ENCODE measurements at regions not wholly inside any gene's neighbourhood (a gene's known extent, or its start where the extent isn't known, plus 50 kb on each side); places are given as distances from the start of the nearest gene placed in this dataset.

- WGBS, 2 experiments (ENCODE audit: insufficient coverage in 1 of 2, insufficient read length in 1 of 2) = 91 to 100% methylated on average over 4 to 8 of the region's 8 CpGs
- H3K9me3 Mint-ChIP-seq = no peaks in the 10 kb centered on the region
- no peak overlapping the region for H3K9ac ChIP-seq (ENCODE audit: extremely low read depth, low read length, poor library complexity, severe bottlenecking)
- no peak for TF ChIP-seq CTCF (conservative IDR thresholded peaks at IDR 0.05)
- H3K27ac ChIP-seq (ENCODE audit: low read depth, low read length) = no peak overlapping the region
- no peak overlapping the region for H3K27ac Mint-ChIP-seq
- H3K4me1 ChIP-seq (ENCODE audit: control insufficient read depth, insufficient read depth, low read length) = no peaks in the 10 kb centered on the region
- H3K27me3 Mint-ChIP-seq (ENCODE audit: insufficient read depth) = peaks cover 4% of the 10 kb centered on the region
- H3K36me3 Mint-ChIP-seq (ENCODE audit: low read depth) = no peaks in the 10 kb centered on the region
- no peak overlapping the region for H3K4me3 ChIP-seq (ENCODE audit: low read length)
- H3K4me3 Mint-ChIP-seq = no peak overlapping the region
- no peak for DNase-seq
- peaks cover 7% of the 10 kb centered on the region for H3K4me1 Mint-ChIP-seq
- H3K36me3 ChIP-seq (ENCODE audit: control insufficient read depth, insufficient read depth, low read length) = no peaks in the 10 kb centered on the region
- no peaks in the 10 kb centered on the region for H3K27me3 ChIP-seq (ENCODE audit: control insufficient read depth, insufficient read depth, low read length, poor library complexity, severe bottlenecking)
- H3K9me3 ChIP-seq (ENCODE audit: control insufficient read depth, low read length) = no peaks in the 10 kb centered on the region
Observed at GRCh38 chr6:40302856-40303454, 284.2 kb downstream of the LRFN2 start.

- Histone ChIP-seq H3K27ac (ENCODE audit: low read depth, low read length) (no peak overlapping the region), H3K4me1 (ENCODE audit: control insufficient read depth, insufficient read depth, low read length) (no peaks in the 10 kb centered on the region), H3K4me3 (ENCODE audit: low read length) (no peak overlapping the region), H3K9me3 (ENCODE audit: control insufficient read depth, low read length) (no peaks in the 10 kb centered on the region), H3K9ac (ENCODE audit: extremely low read depth, low read length, poor library complexity, severe bottlenecking) (no peak overlapping the region), H3K27me3 (ENCODE audit: control insufficient read depth, insufficient read depth, low read length, poor library complexity, severe bottlenecking) (no peaks in the 10 kb centered on the region), H3K36me3 (ENCODE audit: control insufficient read depth, insufficient read depth, low read length) (no peaks in the 10 kb centered on the region)
- TF ChIP-seq CTCF (conservative IDR thresholded peaks at IDR 0.05) = no peak
- Mint-ChIP-seq H3K27ac (no peak overlapping the region), H3K9me3 (no peaks in the 10 kb centered on the region), H3K4me1 (peaks cover 4% of the 10 kb centered on the region), H3K36me3 (ENCODE audit: low read depth) (no peaks in the 10 kb centered on the region), H3K4me3 (no peak overlapping the region), H3K27me3 (ENCODE audit: insufficient read depth) (peaks cover 7% of the 10 kb centered on the region)
- DNase-seq = no peak
- whole genome bisulfite sequencing, 2 experiments (ENCODE audit: insufficient coverage in 1 of 2, insufficient read length in 1 of 2) = 83 to 100% methylated on average over 2 to 6 of the region's 6 CpGs
Observed at GRCh38 chr6:40299681-40300080, 287.5 kb downstream of the LRFN2 start.

- Histone ChIP-seq H3K4me1 (ENCODE audit: control insufficient read depth, insufficient read depth, low read length) (no peaks in the 10 kb centered on the region), H3K9ac (ENCODE audit: extremely low read depth, low read length, poor library complexity, severe bottlenecking) (no peak overlapping the region), H3K27me3 (ENCODE audit: control insufficient read depth, insufficient read depth, low read length, poor library complexity, severe bottlenecking) (no peaks in the 10 kb centered on the region), H3K36me3 (ENCODE audit: control insufficient read depth, insufficient read depth, low read length) (no peaks in the 10 kb centered on the region), H3K9me3 (ENCODE audit: control insufficient read depth, low read length) (no peaks in the 10 kb centered on the region), H3K4me3 (ENCODE audit: low read length) (no peak overlapping the region), H3K27ac (ENCODE audit: low read depth, low read length) (no peak overlapping the region)
- Mint-ChIP-seq H3K4me3 (no peak overlapping the region), H3K36me3 (ENCODE audit: low read depth) (no peaks in the 10 kb centered on the region), H3K27me3 (ENCODE audit: insufficient read depth) (peaks cover 7% of the 10 kb centered on the region), H3K4me1 (peaks cover 4% of the 10 kb centered on the region), H3K27ac (no peak overlapping the region), H3K9me3 (no peaks in the 10 kb centered on the region)
- 85 to 100% methylated on average over 2 of the region's 2 CpGs for WGBS, 2 experiments (ENCODE audit: insufficient coverage in 1 of 2, insufficient read length in 1 of 2)
- TF ChIP-seq CTCF (conservative IDR thresholded peaks at IDR 0.05) = no peak
- DNase-seq = no peak
Observed at GRCh38 chr6:40298207-40298606, 289.0 kb downstream of the LRFN2 start.

Measured in endodermal cell (in vitro differentiated cells).